ENCODE measurements at regions not wholly inside any gene's neighbourhood (a gene's known extent, or its start where the extent isn't known, plus 50 kb on each side); places are given as distances from the start of the nearest gene placed in this dataset.

DNA sequence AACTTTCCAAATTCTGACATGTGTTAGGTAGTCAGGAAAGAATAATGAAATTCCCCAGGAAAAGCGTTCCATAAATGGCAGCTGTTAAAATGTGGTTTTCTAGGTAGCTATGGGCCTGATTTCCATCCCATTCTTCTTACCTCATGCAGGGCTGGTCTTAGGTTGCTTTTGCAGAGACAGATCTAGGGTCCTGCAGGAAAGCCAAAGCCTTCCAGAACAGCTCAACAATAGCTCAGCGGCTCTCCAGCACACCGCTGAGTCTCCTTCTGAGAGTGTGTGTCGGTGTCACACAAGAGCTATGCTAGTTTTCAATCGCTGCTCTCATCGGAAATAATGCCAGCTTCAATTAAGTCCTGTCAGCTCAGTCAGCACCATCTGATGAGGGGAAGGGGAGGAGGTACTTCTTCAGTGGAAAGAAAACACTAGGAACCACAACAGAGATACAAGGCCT lies 106.7 kb downstream of the TMEM30B start:
- no peaks in the 10 kb centered on the region for H3K9me3 ChIP-seq (ENCODE audit: control insufficient read depth in 2 of 2, low read length in 2 of 2)
- no peak overlapping the region for H3K4me3 ChIP-seq (ENCODE audit: low read length in 2 of 2)
- no peaks in the 10 kb centered on the region for H3K4me1 ChIP-seq (ENCODE audit: control insufficient read depth in 2 of 2, insufficient read depth in 2 of 2, low read length in 2 of 2)
- H3K9ac ChIP-seq (ENCODE audit: low read depth in 1 of 2, low read length in 2 of 2) = no peak overlapping the region
- H3K27ac ChIP-seq (ENCODE audit: low read depth in 2 of 2, low read length in 2 of 2) = no peak overlapping the region
- H3K27me3 ChIP-seq (ENCODE audit: control insufficient read depth in 2 of 2, insufficient read depth in 2 of 2, low read length in 2 of 2) = no peaks in the 10 kb centered on the region
- H3K36me3 ChIP-seq (ENCODE audit: control insufficient read depth in 2 of 2, insufficient read depth in 2 of 2, low read length in 2 of 2) = no peaks in the 10 kb centered on the region

DNA sequence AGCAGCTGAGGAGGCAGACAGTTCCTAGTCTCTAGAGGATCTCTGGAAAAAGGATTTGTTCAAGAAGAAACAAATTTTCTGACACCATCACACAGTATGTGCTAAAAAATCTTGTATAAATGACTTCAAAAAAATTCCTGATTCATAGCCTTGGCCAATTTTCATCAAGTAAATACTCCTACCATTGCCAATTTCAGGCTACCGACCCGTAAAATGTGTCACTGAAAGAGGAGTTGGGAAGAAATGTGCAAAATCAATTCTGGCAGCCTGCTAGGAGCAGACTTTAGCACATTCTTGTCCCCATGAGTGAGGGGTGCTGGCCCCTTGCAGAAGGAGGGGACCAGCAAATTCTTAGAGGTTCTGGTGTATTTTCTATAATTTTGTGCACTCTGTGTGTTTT lies 109.4 kb downstream of the TMEM30B start:
- H3K9ac ChIP-seq (ENCODE audit: low read depth in 1 of 2, low read length in 2 of 2) = no peak overlapping the region
- H3K4me1 ChIP-seq (ENCODE audit: control insufficient read depth in 2 of 2, insufficient read depth in 2 of 2, low read length in 2 of 2) = no peaks in the 10 kb centered on the region
- no peak overlapping the region for H3K4me3 ChIP-seq (ENCODE audit: low read length in 2 of 2)
- no peaks in the 10 kb centered on the region for H3K9me3 ChIP-seq (ENCODE audit: control insufficient read depth in 2 of 2, low read length in 2 of 2)
- no peaks in the 10 kb centered on the region for H3K27me3 ChIP-seq (ENCODE audit: control insufficient read depth in 2 of 2, insufficient read depth in 2 of 2, low read length in 2 of 2)
- no peaks in the 10 kb centered on the region for H3K36me3 ChIP-seq (ENCODE audit: control insufficient read depth in 2 of 2, insufficient read depth in 2 of 2, low read length in 2 of 2)
- no peak overlapping the region for H3K27ac ChIP-seq (ENCODE audit: low read depth in 2 of 2, low read length in 2 of 2)

DNA sequence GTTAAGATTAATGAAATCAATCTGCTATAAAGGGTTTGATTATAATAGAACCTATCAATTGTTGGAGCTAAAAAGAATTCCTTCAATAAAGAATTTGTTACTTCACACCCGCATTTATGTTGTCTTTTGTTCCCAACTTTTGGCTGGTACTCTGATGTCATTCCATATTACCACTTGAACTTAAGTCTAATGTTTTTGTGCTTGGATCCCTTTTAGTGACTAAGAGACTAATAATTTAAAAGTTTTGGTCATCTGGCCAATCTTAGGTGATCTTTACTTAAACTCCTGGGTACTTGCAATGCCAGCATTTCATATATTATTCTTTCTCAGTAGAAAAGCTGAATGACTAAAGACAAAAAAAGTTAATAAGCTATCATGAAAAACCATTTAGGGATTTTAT lies 113.0 kb downstream of the TMEM30B start:
- Histone ChIP-seq H3K36me3 (ENCODE audit: control insufficient read depth in 2 of 2, insufficient read depth in 2 of 2, low read length in 2 of 2) (no peaks in the 10 kb centered on the region), H3K9ac (ENCODE audit: low read depth in 1 of 2, low read length in 2 of 2) (no peak overlapping the region), H3K4me3 (ENCODE audit: low read length in 2 of 2) (no peak overlapping the region), H3K4me1 (ENCODE audit: control insufficient read depth in 2 of 2, insufficient read depth in 2 of 2, low read length in 2 of 2) (no peaks in the 10 kb centered on the region), H3K27me3 (ENCODE audit: control insufficient read depth in 2 of 2, insufficient read depth in 2 of 2, low read length in 2 of 2) (no peaks in the 10 kb centered on the region), H3K27ac (ENCODE audit: low read depth in 2 of 2, low read length in 2 of 2) (no peak overlapping the region), H3K9me3 (ENCODE audit: control insufficient read depth in 2 of 2, low read length in 2 of 2) (no peaks in the 10 kb centered on the region)

DNA sequence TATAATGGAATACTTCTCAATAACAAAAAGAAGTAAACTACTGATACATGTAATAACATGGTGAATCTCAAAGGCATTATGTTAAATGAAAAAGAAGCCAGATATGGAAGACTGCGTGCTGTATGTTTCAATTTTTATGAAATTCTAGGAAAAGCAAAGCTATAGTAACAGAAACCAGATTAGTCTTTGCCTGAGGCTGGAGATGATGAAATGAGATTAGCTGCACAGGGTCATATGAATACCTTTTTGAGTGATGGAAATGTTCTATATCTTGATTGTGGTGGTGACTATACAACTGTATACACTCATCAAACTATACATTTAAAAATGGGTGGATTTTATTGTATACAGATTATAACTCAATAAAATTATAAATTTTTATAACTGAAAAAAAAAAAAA lies 113.5 kb downstream of the TMEM30B start:
- no peaks in the 10 kb centered on the region for H3K4me1 ChIP-seq (ENCODE audit: control insufficient read depth in 2 of 2, insufficient read depth in 2 of 2, low read length in 2 of 2)
- H3K27me3 ChIP-seq (ENCODE audit: control insufficient read depth in 2 of 2, insufficient read depth in 2 of 2, low read length in 2 of 2) = no peaks in the 10 kb centered on the region
- H3K4me3 ChIP-seq (ENCODE audit: low read length in 2 of 2) = no peak overlapping the region
- H3K27ac ChIP-seq (ENCODE audit: low read depth in 2 of 2, low read length in 2 of 2) = no peak overlapping the region
- H3K9me3 ChIP-seq (ENCODE audit: control insufficient read depth in 2 of 2, low read length in 2 of 2) = no peaks in the 10 kb centered on the region
- H3K36me3 ChIP-seq (ENCODE audit: control insufficient read depth in 2 of 2, insufficient read depth in 2 of 2, low read length in 2 of 2) = no peaks in the 10 kb centered on the region
- no peak overlapping the region for H3K9ac ChIP-seq (ENCODE audit: low read depth in 1 of 2, low read length in 2 of 2)

DNA sequence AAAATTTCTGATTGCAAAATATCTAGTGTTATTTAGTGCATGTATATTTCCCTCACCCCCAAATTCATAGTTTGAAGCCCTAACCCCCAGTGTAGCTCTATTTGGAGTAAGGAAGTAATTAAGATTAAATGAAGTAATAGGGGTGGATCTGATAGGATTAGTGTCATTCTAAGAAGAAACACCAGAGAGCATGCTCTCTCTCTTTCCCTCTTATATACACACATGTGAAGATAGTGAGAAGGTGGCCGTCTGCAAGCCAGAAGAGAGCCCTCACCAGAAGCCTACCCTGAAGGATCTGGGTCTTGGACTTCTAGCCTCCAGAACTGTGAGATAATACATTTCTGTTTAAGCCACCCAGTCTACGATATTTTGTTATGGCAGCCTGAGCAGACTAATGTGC lies 120.3 kb downstream of the TMEM30B start:
- Histone ChIP-seq H3K27me3 (ENCODE audit: control insufficient read depth in 2 of 2, insufficient read depth in 2 of 2, low read length in 2 of 2) (no peaks in the 10 kb centered on the region), H3K27ac (ENCODE audit: low read depth in 2 of 2, low read length in 2 of 2) (no peak overlapping the region), H3K9ac (ENCODE audit: low read depth in 1 of 2, low read length in 2 of 2) (no peak overlapping the region), H3K4me1 (ENCODE audit: control insufficient read depth in 2 of 2, insufficient read depth in 2 of 2, low read length in 2 of 2) (no peaks in the 10 kb centered on the region), H3K36me3 (ENCODE audit: control insufficient read depth in 2 of 2, insufficient read depth in 2 of 2, low read length in 2 of 2) (no peaks in the 10 kb centered on the region), H3K9me3 (ENCODE audit: control insufficient read depth in 2 of 2, low read length in 2 of 2) (no peaks in the 10 kb centered on the region), H3K4me3 (ENCODE audit: low read length in 2 of 2) (no peak overlapping the region)

DNA sequence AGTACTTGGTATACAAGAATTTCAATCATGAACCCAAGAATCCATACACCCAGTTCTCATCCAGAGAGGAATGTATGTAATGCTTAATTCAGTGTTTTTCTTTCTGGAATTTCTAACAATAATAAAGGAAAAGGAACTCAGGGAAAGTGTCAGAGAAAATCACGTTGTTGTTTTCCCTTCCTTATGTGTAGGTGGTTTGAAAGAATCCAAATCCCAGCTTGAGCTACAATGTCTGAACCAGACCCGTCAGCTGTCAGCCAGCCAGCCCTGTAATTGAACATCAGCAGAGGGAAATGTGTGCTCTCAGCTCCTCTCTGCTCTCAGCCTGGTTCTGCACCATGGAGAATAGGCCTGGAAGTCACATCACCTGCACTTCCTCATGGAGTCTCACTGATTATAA lies 126.5 kb downstream of the TMEM30B start:
- Histone ChIP-seq H3K4me1 (ENCODE audit: control insufficient read depth in 2 of 2, insufficient read depth in 2 of 2, low read length in 2 of 2) (no peaks in the 10 kb centered on the region), H3K36me3 (ENCODE audit: control insufficient read depth in 2 of 2, insufficient read depth in 2 of 2, low read length in 2 of 2) (no peaks in the 10 kb centered on the region), H3K4me3 (ENCODE audit: low read length in 2 of 2) (no peak overlapping the region), H3K9me3 (ENCODE audit: control insufficient read depth in 2 of 2, low read length in 2 of 2) (no peaks in the 10 kb centered on the region), H3K27ac (ENCODE audit: low read depth in 2 of 2, low read length in 2 of 2) (no peak overlapping the region), H3K9ac (ENCODE audit: low read depth in 1 of 2, low read length in 2 of 2) (no peak overlapping the region), H3K27me3 (ENCODE audit: control insufficient read depth in 2 of 2, insufficient read depth in 2 of 2, low read length in 2 of 2) (no peaks in the 10 kb centered on the region)

DNA sequence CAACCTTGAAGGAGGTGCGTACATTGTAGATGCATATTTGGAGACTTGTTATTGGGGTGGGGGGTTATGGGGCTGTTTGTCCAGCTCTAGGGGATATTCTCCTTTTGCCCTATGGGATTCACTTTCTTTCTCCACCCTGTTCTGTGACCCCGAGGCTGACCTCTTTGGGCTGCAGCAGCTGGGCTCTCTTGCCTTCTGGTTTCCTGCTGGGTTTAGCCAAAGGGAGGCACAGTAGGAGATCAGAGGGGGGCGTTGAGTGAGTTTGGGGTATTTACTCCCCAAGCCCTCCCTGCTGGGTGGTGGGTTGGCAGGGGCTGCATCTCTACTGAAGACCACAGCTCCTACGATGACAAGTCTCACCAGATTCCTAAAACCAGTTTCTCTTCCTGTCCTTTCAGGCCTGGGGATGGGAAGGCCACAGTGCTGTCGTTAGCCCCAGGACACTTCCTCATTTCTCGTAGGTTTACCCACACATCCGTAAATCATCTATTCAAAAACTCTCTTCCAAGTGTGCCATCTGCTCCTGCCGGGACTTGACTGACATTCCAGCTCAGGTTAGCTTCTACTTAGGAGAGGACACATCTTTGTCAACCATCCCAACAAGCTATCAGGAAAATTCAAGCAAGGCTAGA lies 127.1 kb downstream of the TMEM30B start:
- Histone ChIP-seq H3K27me3 (ENCODE audit: control insufficient read depth in 2 of 2, insufficient read depth in 2 of 2, low read length in 2 of 2) (no peaks in the 10 kb centered on the region), H3K36me3 (ENCODE audit: control insufficient read depth in 2 of 2, insufficient read depth in 2 of 2, low read length in 2 of 2) (no peaks in the 10 kb centered on the region), H3K27ac (ENCODE audit: low read depth in 2 of 2, low read length in 2 of 2) (no peak overlapping the region), H3K4me1 (ENCODE audit: control insufficient read depth in 2 of 2, insufficient read depth in 2 of 2, low read length in 2 of 2) (no peaks in the 10 kb centered on the region), H3K9ac (ENCODE audit: low read depth in 1 of 2, low read length in 2 of 2) (no peak overlapping the region), H3K9me3 (ENCODE audit: control insufficient read depth in 2 of 2, low read length in 2 of 2) (no peaks in the 10 kb centered on the region), H3K4me3 (ENCODE audit: low read length in 2 of 2) (no peak overlapping the region)

DNA sequence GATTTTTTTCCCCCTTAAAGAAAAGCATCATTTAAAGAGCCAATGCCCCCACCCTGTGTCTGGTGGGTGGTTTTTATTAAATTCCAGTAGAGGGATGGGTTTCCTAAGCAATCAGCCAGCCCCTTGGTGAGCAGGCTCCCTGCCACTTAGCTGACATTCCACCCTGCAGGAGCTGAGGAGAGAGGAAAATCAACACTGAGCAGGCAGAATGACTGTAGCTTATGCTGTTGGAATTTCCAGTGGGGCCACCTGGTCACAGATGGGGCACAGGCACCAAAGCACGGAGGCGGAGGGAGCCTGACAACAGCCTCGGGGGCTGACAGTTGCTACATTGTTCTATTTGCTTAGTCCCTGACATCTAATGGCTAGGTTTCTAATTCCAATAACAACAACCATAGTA lies 127.7 kb downstream of the TMEM30B start:
- H3K9me3 ChIP-seq (ENCODE audit: control insufficient read depth in 2 of 2, low read length in 2 of 2) = no peaks in the 10 kb centered on the region
- H3K27ac ChIP-seq (ENCODE audit: low read depth in 2 of 2, low read length in 2 of 2) = no peak overlapping the region
- no peaks in the 10 kb centered on the region for H3K4me1 ChIP-seq (ENCODE audit: control insufficient read depth in 2 of 2, insufficient read depth in 2 of 2, low read length in 2 of 2)
- no peak overlapping the region for H3K4me3 ChIP-seq (ENCODE audit: low read length in 2 of 2)
- H3K9ac ChIP-seq (ENCODE audit: low read depth in 1 of 2, low read length in 2 of 2) = no peak overlapping the region
- no peaks in the 10 kb centered on the region for H3K27me3 ChIP-seq (ENCODE audit: control insufficient read depth in 2 of 2, insufficient read depth in 2 of 2, low read length in 2 of 2)
- H3K36me3 ChIP-seq (ENCODE audit: control insufficient read depth in 2 of 2, insufficient read depth in 2 of 2, low read length in 2 of 2) = no peaks in the 10 kb centered on the region

DNA sequence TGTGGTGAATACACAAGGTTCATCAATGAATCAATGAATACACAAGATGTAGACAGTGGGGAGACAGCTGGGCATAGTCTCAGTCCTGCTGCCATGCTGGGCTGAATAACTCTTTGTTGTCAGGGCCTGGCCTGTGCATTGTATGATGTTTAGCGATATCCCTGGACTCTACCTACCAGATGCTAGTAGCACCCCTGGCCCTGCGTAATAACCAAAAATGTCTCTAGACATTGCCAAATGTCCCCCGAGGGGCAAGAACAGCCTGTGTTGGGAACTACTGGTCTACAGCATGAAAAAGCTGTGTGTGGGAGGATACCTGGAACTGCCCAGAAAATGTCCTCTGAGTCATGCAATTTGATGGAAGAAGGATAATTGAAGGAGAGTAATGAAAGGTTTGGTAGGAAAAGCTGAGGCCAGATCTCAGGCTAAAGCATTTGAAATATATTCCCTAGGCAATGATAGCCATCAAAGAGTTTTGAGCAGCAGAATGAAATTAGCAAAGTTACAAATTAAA lies 128.2 kb downstream of the TMEM30B start:
- Histone ChIP-seq H3K27ac (ENCODE audit: low read depth in 2 of 2, low read length in 2 of 2) (no peak overlapping the region), H3K4me1 (ENCODE audit: control insufficient read depth in 2 of 2, insufficient read depth in 2 of 2, low read length in 2 of 2) (no peaks in the 10 kb centered on the region), H3K36me3 (ENCODE audit: control insufficient read depth in 2 of 2, insufficient read depth in 2 of 2, low read length in 2 of 2) (no peaks in the 10 kb centered on the region), H3K9ac (ENCODE audit: low read depth in 1 of 2, low read length in 2 of 2) (no peak overlapping the region), H3K4me3 (ENCODE audit: low read length in 2 of 2) (no peak overlapping the region), H3K27me3 (ENCODE audit: control insufficient read depth in 2 of 2, insufficient read depth in 2 of 2, low read length in 2 of 2) (no peaks in the 10 kb centered on the region), H3K9me3 (ENCODE audit: control insufficient read depth in 2 of 2, low read length in 2 of 2) (no peaks in the 10 kb centered on the region)

DNA sequence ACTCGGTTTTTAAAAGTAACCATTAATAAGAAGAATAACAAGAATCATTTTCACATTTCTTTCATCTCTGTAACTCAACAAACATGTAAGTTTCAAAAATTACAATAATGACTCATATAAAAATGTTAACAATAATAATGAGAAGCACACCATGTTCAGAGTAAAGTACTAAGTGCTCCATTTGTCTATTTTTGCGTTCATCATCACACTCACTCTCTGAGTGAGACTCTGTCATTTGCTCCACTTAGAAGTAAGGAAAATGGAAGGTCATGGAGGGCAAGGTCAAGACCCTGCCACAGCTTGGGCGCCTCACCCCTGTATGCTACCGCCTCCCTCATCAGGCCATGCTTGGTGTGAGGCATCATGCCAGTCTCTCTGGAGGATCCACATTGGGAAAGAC lies 129.9 kb downstream of the TMEM30B start:
- Histone ChIP-seq H3K9me3 (ENCODE audit: control insufficient read depth in 2 of 2, low read length in 2 of 2) (no peaks in the 10 kb centered on the region), H3K9ac (ENCODE audit: low read depth in 1 of 2, low read length in 2 of 2) (no peak overlapping the region), H3K36me3 (ENCODE audit: control insufficient read depth in 2 of 2, insufficient read depth in 2 of 2, low read length in 2 of 2) (no peaks in the 10 kb centered on the region), H3K4me1 (ENCODE audit: control insufficient read depth in 2 of 2, insufficient read depth in 2 of 2, low read length in 2 of 2) (no peaks in the 10 kb centered on the region), H3K27me3 (ENCODE audit: control insufficient read depth in 2 of 2, insufficient read depth in 2 of 2, low read length in 2 of 2) (no peaks in the 10 kb centered on the region), H3K27ac (ENCODE audit: low read depth in 2 of 2, low read length in 2 of 2) (no peak overlapping the region), H3K4me3 (ENCODE audit: low read length in 2 of 2) (no peak overlapping the region)

DNA sequence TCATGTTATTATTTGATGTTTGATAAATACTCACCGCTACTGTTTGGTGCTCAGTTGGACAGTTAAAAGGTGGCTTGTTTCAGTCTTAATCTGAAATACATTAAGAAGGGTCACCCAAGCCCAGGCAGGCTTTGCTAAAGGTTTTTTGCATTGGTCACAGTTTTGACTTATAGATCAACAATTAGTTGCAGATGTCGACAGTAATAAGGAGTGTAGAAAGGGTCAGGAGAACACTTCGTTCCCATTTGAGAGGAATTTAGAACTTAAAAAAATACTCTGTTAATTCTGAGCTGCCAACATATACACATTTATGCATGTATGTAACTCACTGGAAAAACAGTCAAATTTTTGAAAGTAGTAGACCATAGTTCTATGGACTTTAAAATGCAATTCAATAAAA lies 130.3 kb downstream of the TMEM30B start:
- Histone ChIP-seq H3K9ac (ENCODE audit: low read depth in 1 of 2, low read length in 2 of 2) (no peak overlapping the region), H3K36me3 (ENCODE audit: control insufficient read depth in 2 of 2, insufficient read depth in 2 of 2, low read length in 2 of 2) (no peaks in the 10 kb centered on the region), H3K4me1 (ENCODE audit: control insufficient read depth in 2 of 2, insufficient read depth in 2 of 2, low read length in 2 of 2) (no peaks in the 10 kb centered on the region), H3K9me3 (ENCODE audit: control insufficient read depth in 2 of 2, low read length in 2 of 2) (no peaks in the 10 kb centered on the region), H3K4me3 (ENCODE audit: low read length in 2 of 2) (no peak overlapping the region), H3K27ac (ENCODE audit: low read depth in 2 of 2, low read length in 2 of 2) (no peak overlapping the region), H3K27me3 (ENCODE audit: control insufficient read depth in 2 of 2, insufficient read depth in 2 of 2, low read length in 2 of 2) (no peaks in the 10 kb centered on the region)

Data from mucosa of rectum (tissue), 2 donors.